ENCODE measurements at regions not wholly inside any gene's neighbourhood (a gene's known extent, or its start where the extent isn't known, plus 50 kb on each side); places are given as distances from the start of the nearest gene placed in this dataset.

GRCh38 chr2:9078405-9078804, 74.9 kb upstream of the MBOAT2 start:
- no peak for TF ChIP-seq CTCF (IDR thresholded peaks at IDR 0.05; ENCODE audit: low read depth, low read length)
- no peak for DNase-seq (ENCODE audit: extremely low read depth, low read depth)

GRCh38 chr2:9077691-9078090, 74.2 kb upstream of the MBOAT2 start:
- TF ChIP-seq CTCF (IDR thresholded peaks at IDR 0.05; ENCODE audit: low read depth, low read length): no peak
- DNase-seq (ENCODE audit: extremely low read depth, low read depth): no peak

GRCh38 chr2:9076755-9077154, 73.3 kb upstream of the MBOAT2 start:
- TF ChIP-seq CTCF (IDR thresholded peaks at IDR 0.05; ENCODE audit: low read depth, low read length): no peak
- no peak for DNase-seq (ENCODE audit: extremely low read depth, low read depth)

- TF ChIP-seq CTCF (IDR thresholded peaks at IDR 0.05; ENCODE audit: low read depth, low read length): no peak
These were observed 72.7 kb upstream of the MBOAT2 start for GRCh38 chr2:9076210-9076609.

GRCh38 chr2:9074930-9075329, 71.4 kb upstream of the MBOAT2 start:
- no peak for TF ChIP-seq CTCF (IDR thresholded peaks at IDR 0.05; ENCODE audit: low read depth, low read length)
- DNase-seq (ENCODE audit: extremely low read depth, low read depth): no peak

More at GRCh38 chr2:9076210-9076609, 72.7 kb upstream of the MBOAT2 start:
- DNase-seq (ENCODE audit: extremely low read depth, low read depth): no peak

- TF ChIP-seq CTCF (IDR thresholded peaks at IDR 0.05; ENCODE audit: low read depth, low read length): no peak
- DNase-seq (ENCODE audit: extremely low read depth, low read depth): no peak
These were observed 68.2 kb upstream of the MBOAT2 start for GRCh38 chr2:9071584-9072124.

- DNase-seq (ENCODE audit: extremely low read depth, low read depth): no peak
- no peak for TF ChIP-seq CTCF (IDR thresholded peaks at IDR 0.05; ENCODE audit: low read depth, low read length)
These were observed 67.5 kb upstream of the MBOAT2 start for GRCh38 chr2:9071032-9071431.
